Heart left ventricle (tissue), 13 donors: ENCODE measurements at regions not wholly inside any gene's neighbourhood (a gene's known extent, or its start where the extent isn't known, plus 50 kb on each side); places are given as distances from the start of the nearest gene placed in this dataset.

Experiments used
- POLR2A ChIP-seq, 2 donors: fragments of 450-650 bp; IDR thresholded peaks; one replicate each; pipeline ENCODE4 v1.6.1; 2017; ENCODE audit warnings: antibody characterized with exemption in 2 of 2, mild to moderate bottlenecking in 2 of 2, moderate library complexity in 2 of 2
- TF ChIP-seq, protein P1 (sequence below), 12 donors: fragments of 200-600 bp; sonication (generic) in 4 of 12; IDR thresholded peaks; one replicate each; pipeline versions ENCODE4 v1.5.0 to v1.8.0; 2018 to 2022; ENCODE audit warnings: antibody characterized with exemption in 12 of 12, mild to moderate bottlenecking in 5 of 12
- donor health status: ischemic (EF 13 %, LVEDD 7.1; RV severe dilation, severe dysfunction).
- donor health status: DM: no; HTN: yes; CAD: no.
- donor health status: DM: no; HTN: no; CAD: no.
- donor health status: ischemic (EF 25% LVEDD 6.9; RV normal size, moderate dysfunction).
- donor health status: ischemic (EF 25% LVEDD 5.7; RV mildly dilated, moderate dysfunction).
- donor health status: ischemic (EF 35%, LVEDD 5.7; RV mildly dilated, moderate dysfunction).
- donor health status: nonischemic (EF 11% LVEDD 7.7; RV severe dilation, severe dysfunction).
- donor health status: DM: yes; HTN: yes; CAD: no.
- donor health status: PGD.
- donor health status: ischemic (EF 29% LVEDD 5.4; RV normal size, mild dysfunction).
- donor health status: nonischemic (EF 23%, LVEDD 6.1; RV moderate dilation, normal function).

DNA sequence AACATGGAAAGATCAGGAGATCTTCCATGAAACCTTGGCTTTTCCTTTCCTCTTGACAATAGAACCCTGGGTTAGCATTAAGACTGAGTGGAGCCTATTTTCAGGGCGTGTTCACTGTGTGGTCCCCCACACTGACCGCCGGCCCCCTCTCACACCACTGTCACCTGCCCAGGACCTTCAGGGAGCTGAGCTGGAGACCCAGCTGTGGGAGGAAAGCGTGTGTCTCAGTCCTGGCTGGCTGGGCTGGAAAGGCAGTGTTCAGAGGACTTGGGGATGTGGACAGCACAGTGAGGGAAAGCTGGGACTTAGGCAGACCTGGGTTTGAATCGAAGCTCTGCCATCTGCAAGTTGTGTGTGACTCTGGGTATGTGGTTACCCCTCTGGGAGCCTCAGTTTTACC, 268.1 kb downstream of the NSG2 start:
- TF ChIP-seq POLR2A (IDR thresholded peaks at IDR 0.05), result no peak
- TF ChIP-seq, protein P1, sequence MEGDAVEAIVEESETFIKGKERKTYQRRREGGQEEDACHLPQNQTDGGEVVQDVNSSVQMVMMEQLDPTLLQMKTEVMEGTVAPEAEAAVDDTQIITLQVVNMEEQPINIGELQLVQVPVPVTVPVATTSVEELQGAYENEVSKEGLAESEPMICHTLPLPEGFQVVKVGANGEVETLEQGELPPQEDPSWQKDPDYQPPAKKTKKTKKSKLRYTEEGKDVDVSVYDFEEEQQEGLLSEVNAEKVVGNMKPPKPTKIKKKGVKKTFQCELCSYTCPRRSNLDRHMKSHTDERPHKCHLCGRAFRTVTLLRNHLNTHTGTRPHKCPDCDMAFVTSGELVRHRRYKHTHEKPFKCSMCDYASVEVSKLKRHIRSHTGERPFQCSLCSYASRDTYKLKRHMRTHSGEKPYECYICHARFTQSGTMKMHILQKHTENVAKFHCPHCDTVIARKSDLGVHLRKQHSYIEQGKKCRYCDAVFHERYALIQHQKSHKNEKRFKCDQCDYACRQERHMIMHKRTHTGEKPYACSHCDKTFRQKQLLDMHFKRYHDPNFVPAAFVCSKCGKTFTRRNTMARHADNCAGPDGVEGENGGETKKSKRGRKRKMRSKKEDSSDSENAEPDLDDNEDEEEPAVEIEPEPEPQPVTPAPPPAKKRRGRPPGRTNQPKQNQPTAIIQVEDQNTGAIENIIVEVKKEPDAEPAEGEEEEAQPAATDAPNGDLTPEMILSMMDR (IDR thresholded peaks at IDR 0.05), result no peak
